SK-N-SH (cell line): ENCODE measurements at regions not wholly inside any gene's neighbourhood (a gene's known extent, or its start where the extent isn't known, plus 50 kb on each side); places are given as distances from the start of the nearest gene placed in this dataset.
"Not testable (repeated sequence)": the region's sequence is repeated elsewhere in the genome, so short reads cannot be mapped to it uniquely, and the experiment has no call there.

Experiments
- CTCF ChIA-PET: fragments of 300-600, 350-600 bp; formaldehyde crosslinking; extraction: SDS; loops from one replicate; lab custom pipeline; 2021; lab: Yijun Ruan, JAX
- POLR2A ChIA-PET: fragments of 350-600 bp; sonication (Branson Sonifier 250); formaldehyde crosslinking; extraction: SDS; loops from one replicate; lab custom pipeline; 2020; ENCODE audit warnings: antibody characterized with exemption, inconsistent platforms; lab: Yijun Ruan, JAX
- DNase-seq: peaks from one replicate; pipeline ENCODE4 v3.0.0; 2012
- H2AFZ ChIP-seq: fragments of 200-600 bp; sonication (generic); 2 replicates; pipeline ENCODE4 v1.8.1; 2016; ENCODE audit warnings: antibody characterized with exemption, mild to moderate bottlenecking, low read depth
- H3F3A ChIP-seq: fragments of 200-600 bp; sonication (generic); replicated peaks from 2 replicates; pipeline ENCODE3; 2016; ENCODE audit warnings: antibody characterized with exemption, mild to moderate bottlenecking; ENCODE audit not compliant: insufficient read depth
- H3K27ac ChIP-seq, 2 experiments: fragments of 200-500 bp in 1 of 2; fragments of 200-600 bp in 1 of 2; sonication (Bioruptor generic) in 1 of 2; sonication (generic), shearing (Covaris generic) in 1 of 2; 2 replicates each; pipeline versions ENCODE4 v1.5.1 to v1.6.1; 2014 to 2016; ENCODE audit warnings: low read depth in 2 of 2, inconsistent platforms in 1 of 2, low read length in 1 of 2, mild to moderate bottlenecking in 1 of 2, mixed read lengths in 1 of 2
- H3K27me3 ChIP-seq: fragments of 200-600 bp; sonication (generic), shearing (Covaris generic); 2 replicates; pipeline ENCODE4 v1.6.1; 2016; ENCODE audit warnings: mixed run types; ENCODE audit not compliant: insufficient read depth
- H3K36me3 ChIP-seq, 2 experiments: fragments of 200-500 bp in 1 of 2; fragments of 200-600 bp in 1 of 2; sonication (Bioruptor generic) in 1 of 2; sonication (generic) in 1 of 2; replicated peaks in 1 of 2; 2 replicates each; pipeline versions ENCODE3 to v1.5.1; 2014 to 2016; ENCODE audit warnings: low read length in 1 of 2, mild to moderate bottlenecking in 1 of 2; ENCODE audit not compliant: insufficient read depth in 2 of 2, control insufficient read depth in 1 of 2
- H3K4me1 ChIP-seq, 2 experiments: fragments of 200-500 bp in 1 of 2; fragments of 200-600 bp in 1 of 2; sonication (Bioruptor generic) in 1 of 2; sonication (generic), shearing (Covaris generic) in 1 of 2; 2 replicates each; pipeline versions ENCODE4 v1.5.1 to v1.6.1; 2014 to 2016; ENCODE audit warnings: low read depth in 1 of 2, low read length in 1 of 2, mixed run types in 1 of 2; ENCODE audit not compliant: insufficient read depth in 2 of 2, control insufficient read depth in 1 of 2
- H3K4me2 ChIP-seq: fragments of 200-600 bp; sonication (generic), shearing (Covaris generic); 2 replicates; pipeline ENCODE4 v1.6.1; 2017; ENCODE audit warnings: mixed run types
- H3K4me3 ChIP-seq, 2 experiments: fragments of 200-500 bp in 1 of 2; fragments of 200-600 bp in 1 of 2; sonication (Bioruptor generic) in 1 of 2; sonication (generic), shearing (Covaris generic) in 1 of 2; 2 replicates each; pipeline versions ENCODE4 v1.5.1 to v1.8.1; 2014 to 2016; ENCODE audit warnings: low read depth in 2 of 2, inconsistent platforms in 1 of 2, low read length in 1 of 2, mild to moderate bottlenecking in 1 of 2, mixed read lengths in 1 of 2, moderate library complexity in 1 of 2
- H3K79me2 ChIP-seq: fragments of 200-600 bp; sonication (generic); 2 replicates; pipeline ENCODE4 v1.8.1; 2017; ENCODE audit warnings: mild to moderate bottlenecking; ENCODE audit not compliant: insufficient read depth
- H3K9ac ChIP-seq: fragments of 200-600 bp; sonication (generic); 2 replicates; pipeline ENCODE4 v1.6.1; 2017; ENCODE audit warnings: mixed run types
- H3K9me2 ChIP-seq: fragments of 200-600 bp; sonication (generic); 2 replicates; pipeline ENCODE4 v1.6.1; 2017; ENCODE audit warnings: mixed run types
- H3K9me3 ChIP-seq: fragments of 200-600 bp; sonication (generic); 2 replicates; pipeline ENCODE4 v1.6.1; 2017; ENCODE audit warnings: mixed run types, mild to moderate bottlenecking, moderate library complexity
- H4K20me1 ChIP-seq: fragments of 200-600 bp; sonication (generic); 2 replicates; pipeline ENCODE4 v1.6.1; 2017; ENCODE audit warnings: mild to moderate bottlenecking, mixed run types; ENCODE audit not compliant: insufficient read depth
- CTCF ChIP-seq: fragments of 200-600 bp; sonication (generic); IDR thresholded peaks from 2 replicates; pipeline ENCODE4 v1.6.1; 2017; ENCODE audit warnings: antibody characterized with exemption, mild to moderate bottlenecking, moderate library complexity
- ELF1 ChIP-seq: IDR thresholded peaks from 2 replicates; pipeline ENCODE4 v1.4.0; 2012
- EP300 ChIP-seq, 2 experiments: IDR thresholded peaks; 2 replicates each; pipeline versions ENCODE4 v1.4.0 to v1.6.1; 2012; ENCODE audit warnings: borderline replicate concordance in 1 of 2, low read depth in 1 of 2, low read length in 1 of 2
- FOXJ3 ChIP-seq: sonication (generic); formaldehyde crosslinking; IDR thresholded peaks from 2 replicates; pipeline ENCODE4 v1.5.1; 2020; ENCODE audit warnings: mild to moderate bottlenecking, missing genetic modification reagents
- JUND ChIP-seq: IDR thresholded peaks from 2 replicates; pipeline ENCODE4 v1.4.0; 2012
- MAX ChIP-seq: IDR thresholded peaks from 2 replicates; pipeline ENCODE4 v1.4.0; 2012; ENCODE audit warnings: low read depth
- MXI1 ChIP-seq: IDR thresholded peaks from 2 replicates; pipeline ENCODE4 v1.6.1; 2012; ENCODE audit warnings: mild to moderate bottlenecking, low read depth, low read length, improper control_type of control experiment
- RFX5 ChIP-seq: IDR thresholded peaks from 2 replicates; pipeline ENCODE4 v1.6.1; 2012; ENCODE audit warnings: mild to moderate bottlenecking, improper control_type of control experiment, low read length
- TAF1 ChIP-seq: IDR thresholded peaks from 2 replicates; pipeline ENCODE4 v1.6.1; 2012; ENCODE audit warnings: low read depth, mild to moderate bottlenecking, low read length, moderate library complexity, borderline replicate concordance
- TCF12 ChIP-seq: IDR thresholded peaks from 2 replicates; pipeline ENCODE4 v1.4.0; 2012
- USF1 ChIP-seq: IDR thresholded peaks from 2 replicates; pipeline ENCODE4 v1.4.0; 2012; ENCODE audit warnings: low read depth, borderline replicate concordance
- USF2 ChIP-seq: fragments of 150-350 bp; IDR thresholded peaks from 2 replicates; pipeline ENCODE4 v1.6.1; 2017; ENCODE audit warnings: antibody characterized with exemption, low read length, low read depth, borderline replicate concordance
- YY1 ChIP-seq: IDR thresholded peaks from 2 replicates; pipeline ENCODE4 v1.4.0; 2012; ENCODE audit warnings: low read depth, mild to moderate bottlenecking
- ZBTB33 ChIP-seq: IDR thresholded peaks from 2 replicates; pipeline ENCODE4 v1.4.0; 2012; ENCODE audit warnings: low read depth, borderline replicate concordance
- WGBS: methylation state at CpG from one replicate; pipeline ENCODE4 v1.1.6; 2017; ENCODE audit warnings: low lambda C conversion rate; 5-methylcytosine and 5-hydroxymethylcytosine counted together

- H3K4me2 ChIP-seq, POLR2A ChIA-PET, H3K27ac ChIP-seq, CTCF ChIA-PET, H3K9me2 ChIP-seq, H3K79me2 ChIP-seq, H3F3A ChIP-seq, H2AFZ ChIP-seq, H3K4me1 ChIP-seq, H3K27me3 ChIP-seq, H3K9me3 ChIP-seq, H3K9ac ChIP-seq, H4K20me1 ChIP-seq, DNase-seq, H3K36me3 ChIP-seq, H3K4me3 ChIP-seq: not testable (repeated sequence)
- 0% methylated on average over 4 of the region's 5 CpGs for WGBS
Measured at GRCh38 chrX:51179805-51180204, 152.8 kb upstream of the NUDT10 start.

- H3K4me1 ChIP-seq, result no peaks in the 10 kb centered on the region
- POLR2A ChIA-PET, result no interaction called here
- no peaks in the 10 kb centered on the region for H3K79me2 ChIP-seq
- H3K27me3 ChIP-seq, result no peaks in the 10 kb centered on the region
- H3K27ac ChIP-seq, result no peak overlapping the region
- CTCF ChIA-PET, result interaction anchor here (1.2 kb wide), 1 partner anchor 10 kb away, joined by 3 read pairs; no protein-coding TSS in a partner anchor
- no peak overlapping the region for H3K9ac ChIP-seq
- no peak overlapping the region for H3K4me2 ChIP-seq
- WGBS, result 14% methylated on average over 6 of the region's 6 CpGs
- H4K20me1 ChIP-seq, result no peaks in the 10 kb centered on the region
- no peak for TF ChIP-seq ELF1
- TF ChIP-seq CTCF, result peak; percentile 12; the same call in 1 of the 2 replicates
- TF ChIP-seq, all 33 proteins: peak for 1
- DNase-seq, result peak; percentile 1
- no peak overlapping the region for H3K4me3 ChIP-seq
- no peaks in the 10 kb centered on the region for H3K9me2 ChIP-seq
- no peaks in the 10 kb centered on the region for H3K36me3 ChIP-seq
- no peaks in the 10 kb centered on the region for H3K9me3 ChIP-seq
- no peaks in the 10 kb centered on the region for H3F3A ChIP-seq
- H2AFZ ChIP-seq, result no peak overlapping the region
Measured at GRCh38 chrX:51182545-51182944, 150.1 kb upstream of the NUDT10 start.

- Histone ChIP-seq H3K79me2 (no peaks in the 10 kb centered on the region), H3K4me2 (no peak overlapping the region), H3K9me3 (no peaks in the 10 kb centered on the region), H3K9me2 (no peaks in the 10 kb centered on the region), H3K27ac (no peak overlapping the region), H3K4me1 (no peaks in the 10 kb centered on the region), H4K20me1 (no peaks in the 10 kb centered on the region), H3F3A (no peaks in the 10 kb centered on the region), H3K27me3 (no peaks in the 10 kb centered on the region), H3K36me3 (no peaks in the 10 kb centered on the region), H3K4me3 (no peak overlapping the region), H3K9ac (no peak overlapping the region), H2AFZ (no peak overlapping the region)
- CTCF ChIA-PET, result no interaction called here
- no peak for DNase-seq
- 0% methylated on average over 1 of the region's 1 CpG for WGBS
- POLR2A ChIA-PET, result no interaction called here
- no peak for TF ChIP-seq USF2
- TF ChIP-seq ELF1, result no peak
- TF ChIP-seq ZBTB33, result no peak
- no peak for TF ChIP-seq CTCF
- no peak for TF ChIP-seq MXI1
- TF ChIP-seq MAX, result no peak
- no peak for TF ChIP-seq USF1
- no peak for TF ChIP-seq EP300 (IDR thresholded peaks at IDR 0.05; ENCODE audit: borderline replicate concordance in 1 of 2, low read depth in 1 of 2, low read length in 1 of 2)
- TF ChIP-seq RFX5, result no peak
- no peak for TF ChIP-seq TAF1
- no peak for TF ChIP-seq TCF12
- no peak for TF ChIP-seq JUND
- no peak for TF ChIP-seq YY1
- no peak for TF ChIP-seq FOXJ3 (CRISPR knock-in tag)
Measured at GRCh38 chrX:51192104-51192503, 140.5 kb upstream of the NUDT10 start.
